ENCODE measurements at regions not wholly inside any gene's neighbourhood (a gene's known extent, or its start where the extent isn't known, plus 50 kb on each side); places are given as distances from the start of the nearest gene placed in this dataset.

DNA sequence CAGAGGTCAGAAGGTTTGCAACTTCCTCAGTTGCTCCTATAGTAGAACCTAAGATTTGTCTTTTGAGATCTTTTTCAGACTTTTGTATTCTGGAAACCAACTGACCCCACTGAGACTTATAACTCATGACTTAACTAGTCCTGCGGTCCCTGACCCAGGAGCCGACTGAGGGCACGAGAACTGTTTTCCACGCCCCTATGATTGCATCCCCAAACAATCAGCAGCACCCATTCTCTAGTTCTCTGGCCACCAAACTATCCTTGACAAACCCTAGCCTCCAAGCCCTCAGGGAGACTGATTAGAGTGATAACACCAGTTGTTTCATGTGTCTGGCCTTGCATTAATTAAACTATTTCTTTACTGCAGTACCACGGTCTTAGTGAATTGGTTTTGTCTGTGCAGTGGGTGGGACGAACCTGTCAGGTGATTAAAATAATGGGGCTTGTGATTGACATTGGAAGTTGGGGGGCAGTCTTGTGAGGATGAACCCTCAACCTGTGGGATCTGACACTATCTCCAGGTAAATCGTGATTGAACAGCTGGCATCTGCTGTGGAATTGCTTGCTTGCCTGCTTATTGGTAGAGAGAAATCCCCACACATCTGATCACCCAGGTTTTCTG lies 95.7 kb downstream of the B3GNT2 start:
- ChIA-PET POLR2A (no interaction called here), CTCF (interaction anchor here (0.6 kb wide), 1 partner anchor 504 kb away, joined by 3 read pairs; no protein-coding TSS in a partner anchor)
- peaks cover 13% of the 10 kb centered on the region for H3K4me1 ChIP-seq (ENCODE audit: control insufficient read depth, insufficient read depth, low read length)
- no peaks in the 10 kb centered on the region for H3K36me3 ChIP-seq (ENCODE audit: control insufficient read depth in 2 of 2, insufficient read depth in 1 of 2, low read length in 2 of 2)
- H3K4me3 ChIP-seq (ENCODE audit: low read depth, low read length): no peak overlapping the region
- H3K27ac ChIP-seq (ENCODE audit: extremely low read depth, low read depth, low read length): 0 out of 2 replicates have a peak overlapping the region, but pooled peaks have one; percentile 34
- TF ChIP-seq ZNF639 (tag by site-specific recombination; IDR thresholded peaks at IDR 0.05) (no peak), ZNF391 (tag by site-specific recombination; IDR thresholded peaks at IDR 0.05; ENCODE audit: borderline replicate concordance, low read depth) (no peak), FEZF1 (tag by site-specific recombination; IDR thresholded peaks at IDR 0.05) (no peak), PRDM1 (tag by site-specific recombination; IDR thresholded peaks at IDR 0.05) (no peak), ZNF658 (tag by site-specific recombination; IDR thresholded peaks at IDR 0.05) (no peak), ZNF621 (tag by site-specific recombination; IDR thresholded peaks at IDR 0.05) (no peak), ZNF449 (tag by site-specific recombination; IDR thresholded peaks at IDR 0.05) (no peak), ZNF654 (tag by site-specific recombination; IDR thresholded peaks at IDR 0.05; ENCODE audit: low read depth) (no peak), ZNF768 (tag by site-specific recombination; IDR thresholded peaks at IDR 0.05) (no peak)
- TF ChIP-seq, protein P1, sequence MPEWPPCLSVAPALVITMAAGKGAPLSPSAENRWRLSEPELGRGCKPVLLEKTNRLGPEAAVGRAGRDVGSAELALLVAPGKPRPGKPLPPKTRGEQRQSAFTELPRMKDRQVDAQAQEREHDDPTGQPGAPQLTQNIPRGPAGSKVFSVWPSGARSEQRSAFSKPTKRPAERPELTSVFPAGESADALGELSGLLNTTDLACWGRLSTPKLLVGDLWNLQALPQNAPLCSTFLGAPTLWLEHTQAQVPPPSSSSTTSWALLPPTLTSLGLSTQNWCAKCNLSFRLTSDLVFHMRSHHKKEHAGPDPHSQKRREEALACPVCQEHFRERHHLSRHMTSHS (tag by site-specific recombination; IDR thresholded peaks at IDR 0.05): no peak
- TF ChIP-seq, protein P2, sequence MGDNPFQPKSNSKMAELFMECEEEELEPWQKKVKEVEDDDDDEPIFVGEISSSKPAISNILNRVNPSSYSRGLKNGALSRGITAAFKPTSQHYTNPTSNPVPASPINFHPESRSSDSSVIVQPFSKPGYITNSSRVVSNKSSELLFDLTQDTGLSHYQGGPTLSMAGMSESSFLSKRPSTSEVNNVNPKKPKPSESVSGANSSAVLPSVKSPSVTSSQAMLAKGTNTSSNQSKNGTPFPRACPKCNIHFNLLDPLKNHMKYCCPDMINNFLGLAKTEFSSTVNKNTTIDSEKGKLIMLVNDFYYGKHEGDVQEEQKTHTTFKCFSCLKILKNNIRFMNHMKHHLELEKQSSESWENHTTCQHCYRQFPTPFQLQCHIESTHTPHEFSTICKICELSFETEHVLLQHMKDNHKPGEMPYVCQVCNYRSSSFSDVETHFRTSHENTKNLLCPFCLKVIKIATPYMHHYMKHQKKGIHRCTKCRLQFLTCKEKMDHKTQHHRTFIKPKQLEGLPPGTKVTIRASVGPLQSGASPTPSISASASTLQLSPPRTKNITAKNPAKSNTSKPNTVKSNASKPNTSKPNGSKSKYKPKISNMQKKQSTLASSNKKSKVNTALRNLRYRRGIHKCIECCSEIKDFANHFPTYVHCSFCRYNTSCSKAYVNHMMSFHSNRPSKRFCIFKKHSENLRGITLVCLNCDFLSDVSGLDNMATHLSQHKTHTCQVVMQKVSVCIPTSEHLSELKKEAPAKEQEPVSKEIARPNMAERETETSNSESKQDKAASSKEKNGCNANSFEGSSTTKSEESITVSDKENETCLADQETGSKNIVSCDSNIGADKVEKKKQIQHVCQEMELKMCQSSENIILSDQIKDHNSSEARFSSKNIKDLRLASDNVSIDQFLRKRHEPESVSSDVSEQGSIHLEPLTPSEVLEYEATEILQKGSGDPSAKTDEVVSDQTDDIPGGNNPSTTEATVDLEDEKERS (tag by site-specific recombination; IDR thresholded peaks at IDR 0.05): no peak
- H3K9me3 ChIP-seq (ENCODE audit: control insufficient read depth, insufficient read depth, low read depth, low read length): no peaks in the 10 kb centered on the region

DNA sequence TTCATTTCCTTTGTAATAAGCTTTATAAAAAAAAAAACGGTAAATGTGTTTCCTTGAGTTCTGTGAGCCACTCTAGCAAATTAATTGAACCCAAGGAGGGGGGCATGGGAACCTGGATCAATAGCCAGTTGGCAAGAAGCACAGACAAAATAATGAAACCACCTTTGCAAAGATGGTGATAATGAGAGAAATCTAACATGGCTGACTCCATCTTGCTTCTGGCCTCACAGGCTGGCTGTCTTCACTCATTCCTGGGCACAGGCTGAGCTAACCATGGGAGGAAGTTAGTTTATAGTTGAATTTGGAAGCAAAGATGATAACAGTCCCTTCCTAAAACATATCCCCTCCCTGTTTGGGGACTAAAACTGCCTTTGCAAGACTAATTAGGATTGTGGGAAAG lies 95.1 kb downstream of the B3GNT2 start:
- no peaks in the 10 kb centered on the region for H3K36me3 ChIP-seq (ENCODE audit: control insufficient read depth in 2 of 2, insufficient read depth in 1 of 2, low read length in 2 of 2)
- H3K9me3 ChIP-seq (ENCODE audit: control insufficient read depth, insufficient read depth, low read depth, low read length): no peaks in the 10 kb centered on the region
- no peak overlapping the region for H3K27ac ChIP-seq (ENCODE audit: extremely low read depth, low read depth, low read length)
- POLR2A ChIA-PET: no interaction called here
- no peak overlapping the region for H3K4me3 ChIP-seq (ENCODE audit: low read depth, low read length)
- CTCF ChIA-PET: interaction anchor here (0.6 to 0.7 kb wide), 2 partner anchors 280 to 503 kb away, joined by 3 to 4 read pairs; no protein-coding TSS in a partner anchor
- peaks cover 13% of the 10 kb centered on the region for H3K4me1 ChIP-seq (ENCODE audit: control insufficient read depth, insufficient read depth, low read length)
- TF ChIP-seq ZBTB1 (tag by site-specific recombination; IDR thresholded peaks at IDR 0.05) (no peak), ZNF274 (IDR thresholded peaks at IDR 0.05; ENCODE audit: low read length) (no peak), ZNF274 (tag by site-specific recombination; IDR thresholded peaks at IDR 0.05; ENCODE audit: borderline replicate concordance) (no peak), ZNF585B (tag by site-specific recombination; IDR thresholded peaks at IDR 0.05) (no peak), SP3 (tag by site-specific recombination; IDR thresholded peaks at IDR 0.05) (no peak), ZNF248 (tag by site-specific recombination; IDR thresholded peaks at IDR 0.05) (no peak), ZNF26 (tag by site-specific recombination; IDR thresholded peaks at IDR 0.05) (no peak), ZNF140 (tag by site-specific recombination; IDR thresholded peaks at IDR 0.05) (no peak), ZNF639 (tag by site-specific recombination; IDR thresholded peaks at IDR 0.05) (no peak), ZNF23 (tag by site-specific recombination; IDR thresholded peaks at IDR 0.05; ENCODE audit: borderline replicate concordance) (no peak), ZNF391 (tag by site-specific recombination; IDR thresholded peaks at IDR 0.05; ENCODE audit: borderline replicate concordance, low read depth) (no peak), KLF10 (tag by site-specific recombination; IDR thresholded peaks at IDR 0.05) (no peak)
- TF ChIP-seq, protein P3, sequence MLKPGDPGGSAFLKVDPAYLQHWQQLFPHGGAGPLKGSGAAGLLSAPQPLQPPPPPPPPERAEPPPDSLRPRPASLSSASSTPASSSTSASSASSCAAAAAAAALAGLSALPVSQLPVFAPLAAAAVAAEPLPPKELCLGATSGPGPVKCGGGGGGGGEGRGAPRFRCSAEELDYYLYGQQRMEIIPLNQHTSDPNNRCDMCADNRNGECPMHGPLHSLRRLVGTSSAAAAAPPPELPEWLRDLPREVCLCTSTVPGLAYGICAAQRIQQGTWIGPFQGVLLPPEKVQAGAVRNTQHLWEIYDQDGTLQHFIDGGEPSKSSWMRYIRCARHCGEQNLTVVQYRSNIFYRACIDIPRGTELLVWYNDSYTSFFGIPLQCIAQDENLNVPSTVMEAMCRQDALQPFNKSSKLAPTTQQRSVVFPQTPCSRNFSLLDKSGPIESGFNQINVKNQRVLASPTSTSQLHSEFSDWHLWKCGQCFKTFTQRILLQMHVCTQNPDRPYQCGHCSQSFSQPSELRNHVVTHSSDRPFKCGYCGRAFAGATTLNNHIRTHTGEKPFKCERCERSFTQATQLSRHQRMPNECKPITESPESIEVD (tag by site-specific recombination; IDR thresholded peaks at IDR 0.05): no peak

Measured in HEK293 (cell line).